Upper lobe of left lung (tissue), 6 donors: ENCODE measurements at regions not wholly inside any gene's neighbourhood (a gene's known extent, or its start where the extent isn't known, plus 50 kb on each side); places are given as distances from the start of the nearest gene placed in this dataset.

Experiments used
- ATAC-seq, 2 donors: fragments of 200-7000 bp; cut with Tn5 transposase; one replicate each; pipeline ENCODE4 v1.9.1; 2022; ENCODE audit warnings: mild to moderate bottlenecking in 2 of 2, moderate library complexity in 2 of 2; ENCODE audit not compliant: low FRiP score in 2 of 2
- DNase-seq, 2 donors: peaks; one replicate each; pipeline ENCODE4 v3.0.0-alpha.2; 2019 to 2020
- H3K27ac ChIP-seq, 4 donors: fragments of 200-600 bp; sonication (generic); one replicate each; pipeline ENCODE4 v1.5.1; 2016 to 2019
- H3K27me3 ChIP-seq, 4 donors: fragments of 200-600 bp; sonication (generic); one replicate each; pipeline ENCODE4 v1.5.1; 2017 to 2019
- H3K36me3 ChIP-seq, 4 donors: fragments of 200-600 bp; sonication (generic); one replicate each; pipeline ENCODE4 v1.5.1; 2016 to 2019
- H3K4me1 ChIP-seq, 4 donors: fragments of 200-600 bp; sonication (generic); one replicate each; pipeline ENCODE4 v1.5.1; 2018 to 2019
- H3K4me3 ChIP-seq, 4 donors: fragments of 200-600 bp; sonication (generic); one replicate each; pipeline ENCODE4 v1.5.1; 2017 to 2019; ENCODE audit warnings: mild to moderate bottlenecking in 2 of 4, moderate library complexity in 1 of 4
- H3K9me3 ChIP-seq, 4 donors: fragments of 200-600 bp; sonication (generic); one replicate each; pipeline ENCODE4 v1.5.1; 2018 to 2019
- CTCF ChIP-seq, 6 experiments: fragments of 450-650 bp in 4 of 6; fragments of 200-600 bp in 2 of 6; sonication (generic) in 2 of 6; IDR thresholded peaks; one replicate each; pipeline ENCODE4 v1.5.1; 2016 to 2019; ENCODE audit warnings: antibody characterized with exemption in 6 of 6
- EP300 ChIP-seq, 4 donors: sonication (generic); formaldehyde crosslinking; IDR thresholded peaks; one replicate each; pipeline ENCODE4 v1.5.1; 2017; ENCODE audit warnings: antibody characterized with exemption in 4 of 4, control low read depth in 2 of 4
- POLR2A ChIP-seq, 4 donors: fragments of 450-650 bp; IDR thresholded peaks; one replicate each; pipeline ENCODE4 v1.5.1; 2016 to 2017; ENCODE audit warnings: antibody characterized with exemption in 4 of 4, mild to moderate bottlenecking in 2 of 4
- POLR2AphosphoS5 ChIP-seq, 2 donors: sonication (generic); formaldehyde crosslinking; IDR thresholded peaks; one replicate each; pipeline ENCODE4 v1.5.1; 2017; ENCODE audit warnings: antibody characterized with exemption in 2 of 2
- WGBS, 2 donors: methylation state at CpG; one replicate each; pipeline ENCODE4 v1.1.5; 2017 to 2018; 5-methylcytosine and 5-hydroxymethylcytosine counted together
- donor health status: DM: no; HTN: no; CAD: no; lungs with moderate emphysema.
- donor health status: DM: no; HTN: yes; CAD: no; lungs with severe emphysema.

GRCh38 chr20:52539891-52540290 lies 348.3 kb upstream of the ZFP64 start:
- DNase-seq, result no peak
- Histone ChIP-seq H3K27me3 (no peaks in the 10 kb centered on the region), H3K36me3 (no peaks in the 10 kb centered on the region), H3K4me3 (no peak overlapping the region), H3K27ac (no peak overlapping the region), H3K9me3 (no peaks in the 10 kb centered on the region), H3K4me1 (no peaks in the 10 kb centered on the region)
- TF ChIP-seq CTCF (IDR thresholded peaks at IDR 0.05) (no peak), EP300 (IDR thresholded peaks at IDR 0.05) (no peak), POLR2AphosphoS5 (IDR thresholded peaks at IDR 0.05) (no peak), POLR2A (IDR thresholded peaks at IDR 0.05) (no peak)
- 35 to 40% methylated on average over 2 of the region's 2 CpGs for WGBS, 2 donors
- ATAC-seq, result no peak

GRCh38 chr20:52536841-52537400 lies 345.3 kb upstream of the ZFP64 start:
- no peak for DNase-seq
- Histone ChIP-seq H3K36me3 (no peaks in the 10 kb centered on the region), H3K4me3 (no peak overlapping the region), H3K27ac (no peak overlapping the region), H3K27me3 (no peaks in the 10 kb centered on the region), H3K9me3 (no peaks in the 10 kb centered on the region), H3K4me1 (no peaks in the 10 kb centered on the region)
- TF ChIP-seq POLR2AphosphoS5 (IDR thresholded peaks at IDR 0.05) (no peak), CTCF (IDR thresholded peaks at IDR 0.05) (no peak), EP300 (IDR thresholded peaks at IDR 0.05) (no peak), POLR2A (IDR thresholded peaks at IDR 0.05) (no peak)
- WGBS, 2 donors, result 73 to 82% methylated on average over 8 of the region's 8 CpGs
- no peak for ATAC-seq

- Histone ChIP-seq H3K9me3 (no peaks in the 10 kb centered on the region), H3K4me1 (no peaks in the 10 kb centered on the region), H3K27ac (no peak overlapping the region), H3K4me3 (no peak overlapping the region), H3K36me3 (no peaks in the 10 kb centered on the region), H3K27me3 (no peaks in the 10 kb centered on the region)
- DNase-seq (no peak), ATAC-seq (no peak)
- 89 to 92% methylated on average over 1 of the region's 1 CpG for WGBS, 2 donors
- TF ChIP-seq POLR2AphosphoS5 (IDR thresholded peaks at IDR 0.05), result no peak
- TF ChIP-seq EP300 (IDR thresholded peaks at IDR 0.05), result no peak
- no peak for TF ChIP-seq POLR2A (IDR thresholded peaks at IDR 0.05)
- no peak for TF ChIP-seq CTCF (IDR thresholded peaks at IDR 0.05)
These were observed 344.5 kb upstream of the ZFP64 start for GRCh38 chr20:52536040-52536439.

GRCh38 chr20:52534616-52535015 lies 343.0 kb upstream of the ZFP64 start:
- Histone ChIP-seq H3K27ac (no peak overlapping the region), H3K36me3 (no peaks in the 10 kb centered on the region), H3K27me3 (no peaks in the 10 kb centered on the region), H3K9me3 (no peaks in the 10 kb centered on the region), H3K4me1 (no peaks in the 10 kb centered on the region), H3K4me3 (no peak overlapping the region)
- TF ChIP-seq POLR2AphosphoS5 (IDR thresholded peaks at IDR 0.05) (no peak), CTCF (IDR thresholded peaks at IDR 0.05) (no peak), POLR2A (IDR thresholded peaks at IDR 0.05) (no peak), EP300 (IDR thresholded peaks at IDR 0.05) (no peak)
- ATAC-seq (no peak), DNase-seq (no peak)
- WGBS, 2 donors, result 80 to 86% methylated on average over 4 of the region's 4 CpGs

GRCh38 chr20:52533401-52533800 lies 341.8 kb upstream of the ZFP64 start:
- no peak overlapping the region for H3K27ac ChIP-seq
- no peak for TF ChIP-seq EP300 (IDR thresholded peaks at IDR 0.05)
- no peak for TF ChIP-seq CTCF (IDR thresholded peaks at IDR 0.05)
- TF ChIP-seq POLR2A (IDR thresholded peaks at IDR 0.05), result no peak
- TF ChIP-seq POLR2AphosphoS5 (IDR thresholded peaks at IDR 0.05), result no peak
- H3K4me3 ChIP-seq, result no peak overlapping the region
- H3K9me3 ChIP-seq, result no peaks in the 10 kb centered on the region
- H3K27me3 ChIP-seq, result no peaks in the 10 kb centered on the region
- 80 to 100% methylated on average over 1 of the region's 1 CpG for WGBS, 2 donors
- ATAC-seq (no peak), DNase-seq (no peak)
- peaks cover 0 to 6% (median 1%) of the 10 kb centered on the region in 4 donors for H3K4me1 ChIP-seq
- no peaks in the 10 kb centered on the region for H3K36me3 ChIP-seq
